H1 (cell line): ENCODE measurements at regions not wholly inside any gene's neighbourhood (a gene's known extent, or its start where the extent isn't known, plus 50 kb on each side); places are given as distances from the start of the nearest gene placed in this dataset.

Source experiments
- CTCF ChIA-PET: fragments of 300-600 bp; sonication (Branson Sonifier 250); formaldehyde crosslinking; loops from one replicate; lab custom pipeline; 2021; ENCODE audit not compliant: partially characterized antibody; lab: Charles Lee
- POLR2A ChIA-PET: fragments of 300-600 bp; sonication (Branson Sonifier 250); formaldehyde crosslinking; loops from one replicate; lab custom pipeline; 2021; ENCODE audit warnings: inconsistent platforms; ENCODE audit not compliant: partially characterized antibody; lab: Charles Lee
- DNase-seq, 2 experiments: peaks; one replicate each; pipeline versions ENCODE4 v3.0.0 to v3.0.0-alpha.2; 2010 to 2022; ENCODE audit warnings: low spot score in 2 of 2, low read depth in 1 of 2, mixed read lengths in 1 of 2
- FAIRE-seq: peaks from 2 replicates; lab custom pipeline; 2011; peaks lifted over from hg19 to GRCh38; lab: Jason Lieb, UNC
- H2AFZ ChIP-seq: 2 replicates; pipeline ENCODE4 v1.8.1; 2012; ENCODE audit warnings: low read length, inconsistent platforms
- H2AK5ac ChIP-seq: 2 replicates; pipeline ENCODE4 v1.6.1; 2013; ENCODE audit warnings: low read depth, low read length
- H2BK120ac ChIP-seq: replicated peaks from 2 replicates; pipeline ENCODE3; 2013; ENCODE audit warnings: low read depth, low read length, inconsistent platforms
- H2BK12ac ChIP-seq: 2 replicates; pipeline ENCODE4 v1.6.1; 2013; ENCODE audit warnings: low read depth, low read length
- H2BK15ac ChIP-seq: 2 replicates; pipeline ENCODE4 v1.6.1; 2013; ENCODE audit warnings: low read length
- H2BK20ac ChIP-seq: 2 replicates; pipeline ENCODE4 v1.6.1; 2013; ENCODE audit warnings: low read length
- H2BK5ac ChIP-seq: 2 replicates; pipeline ENCODE4 v1.6.1; 2013; ENCODE audit warnings: low read depth, low read length
- H3K14ac ChIP-seq: 2 replicates; pipeline ENCODE4 v1.6.1; 2013; ENCODE audit warnings: inconsistent platforms; ENCODE audit not compliant: insufficient read length
- H3K18ac ChIP-seq: 2 replicates; pipeline ENCODE4 v1.6.1; 2013; ENCODE audit warnings: low read length; ENCODE audit errors: extremely low read depth
- H3K23ac ChIP-seq: 2 replicates; pipeline ENCODE4 v1.6.1; 2013; ENCODE audit warnings: inconsistent platforms; ENCODE audit not compliant: insufficient read length
- H3K23me2 ChIP-seq: 2 replicates; pipeline ENCODE4 v1.6.1; 2013; ENCODE audit warnings: low read depth, low read length
- H3K27ac ChIP-seq: 2 replicates; pipeline ENCODE4 v1.6.1; 2011; ENCODE audit warnings: low read depth, low read length, inconsistent platforms
- H3K27me3 ChIP-seq, 4 experiments: replicated peaks in 1 of 4; 1 replicate in 1 of 4; 2 replicates in 3 of 4; pipeline versions ENCODE4 v1.6.1 to v1.8.1; 2011 to 2013; ENCODE audit warnings: low read length in 3 of 4, mild to moderate bottlenecking in 3 of 4, inconsistent platforms in 2 of 4, mixed read lengths in 2 of 4, moderate library complexity in 1 of 4; ENCODE audit not compliant: control insufficient read depth in 3 of 4, insufficient read depth in 3 of 4; ENCODE audit errors: extremely low read depth in 1 of 4
- H3K36me3 ChIP-seq, 4 experiments: 2 replicates each; pipeline versions ENCODE4 v1.6.1 to v1.8.1; 2011 to 2013; ENCODE audit warnings: mild to moderate bottlenecking in 4 of 4, low read length in 3 of 4, moderate library complexity in 2 of 4, control low read depth in 1 of 4, inconsistent platforms in 1 of 4; ENCODE audit not compliant: insufficient read depth in 4 of 4, control insufficient read depth in 2 of 4
- H3K4ac ChIP-seq: replicated peaks from 2 replicates; pipeline ENCODE3; 2013; ENCODE audit warnings: low read length, low read depth, mixed read lengths, inconsistent platforms; ENCODE audit not compliant: insufficient read length
- H3K4me1 ChIP-seq, 4 experiments: replicated peaks in 1 of 4; 1 replicate in 1 of 4; 2 replicates in 3 of 4; pipeline versions ENCODE4 v1.6.1 to v1.8.1; 2011 to 2013; ENCODE audit warnings: low read length in 3 of 4, inconsistent platforms in 2 of 4, mixed read lengths in 1 of 4; ENCODE audit not compliant: insufficient read depth in 4 of 4, control insufficient read depth in 3 of 4
- H3K4me2 ChIP-seq, 2 experiments: 2 replicates each; pipeline versions ENCODE4 v1.6.1 to v1.8.1; 2011 to 2013; ENCODE audit warnings: low read depth in 2 of 2, low read length in 2 of 2, control low read depth in 1 of 2, inconsistent platforms in 1 of 2, mild to moderate bottlenecking in 1 of 2; ENCODE audit not compliant: insufficient read depth in 1 of 2
- H3K4me3 ChIP-seq, 4 experiments: fragments of 200-600, 300-600 bp in 1 of 4; sonication (generic), shearing (Covaris generic), sonication (Bioruptor Twin) in 1 of 4; 2 replicates each; pipeline versions ENCODE4 v1.5.1 to v1.8.1; 2011 to 2016; ENCODE audit warnings: low read length in 4 of 4, low read depth in 3 of 4, control low read depth in 2 of 4, inconsistent platforms in 2 of 4, mild to moderate bottlenecking in 2 of 4, mixed read lengths in 1 of 4, moderate library complexity in 1 of 4; ENCODE audit not compliant: insufficient read depth in 2 of 4; ENCODE audit errors: extremely low read depth in 1 of 4
- H3K56ac ChIP-seq: replicated peaks from 2 replicates; pipeline ENCODE3; 2013; ENCODE audit warnings: low read depth, mild to moderate bottlenecking, mixed read lengths, low read length, inconsistent platforms; ENCODE audit not compliant: insufficient read length
- H3K79me1 ChIP-seq: 2 replicates; pipeline ENCODE4 v1.6.1; 2013; ENCODE audit warnings: low read depth, low read length, control low read depth
- H3K79me2 ChIP-seq, 2 experiments: 2 replicates each; pipeline versions ENCODE4 v1.6.1 to v1.8.1; 2012 to 2013; ENCODE audit warnings: low read length in 2 of 2, mild to moderate bottlenecking in 2 of 2, inconsistent platforms in 1 of 2; ENCODE audit not compliant: insufficient read depth in 2 of 2, control insufficient read depth in 1 of 2
- H3K9ac ChIP-seq, 4 experiments: replicated peaks in 1 of 4; 1 replicate in 1 of 4; 2 replicates in 3 of 4; pipeline versions ENCODE4 v1.6.1 to v1.8.1; 2011 to 2013; ENCODE audit warnings: low read depth in 3 of 4, low read length in 3 of 4, control low read depth in 2 of 4, mild to moderate bottlenecking in 2 of 4, moderate library complexity in 2 of 4, inconsistent platforms in 1 of 4; ENCODE audit errors: extremely low read depth in 1 of 4
- H3K9me3 ChIP-seq, 2 experiments: 2 replicates each; pipeline versions ENCODE4 v1.6.1 to v1.8.1; 2012 to 2013; ENCODE audit warnings: mild to moderate bottlenecking in 2 of 2, moderate library complexity in 2 of 2, control low read depth in 1 of 2, inconsistent platforms in 1 of 2, low read depth in 1 of 2, low read length in 1 of 2, mixed read lengths in 1 of 2; ENCODE audit not compliant: insufficient read depth in 2 of 2
- H4K20me1 ChIP-seq, 2 experiments: replicated peaks in 1 of 2; 2 replicates each; pipeline versions ENCODE3 to v1.8.1; 2011 to 2013; ENCODE audit warnings: inconsistent platforms in 2 of 2, low read length in 2 of 2, mild to moderate bottlenecking in 1 of 2; ENCODE audit not compliant: insufficient read depth in 2 of 2, control insufficient read depth in 1 of 2
- H4K5ac ChIP-seq: 2 replicates; pipeline ENCODE4 v1.6.1; 2013; ENCODE audit warnings: low read length, low read depth, mixed read lengths, inconsistent platforms; ENCODE audit not compliant: insufficient read length
- H4K8ac ChIP-seq: 2 replicates; pipeline ENCODE4 v1.8.0; 2013; ENCODE audit warnings: mild to moderate bottlenecking, moderate library complexity, low read length, inconsistent platforms; ENCODE audit not compliant: insufficient read depth; ENCODE audit errors: extremely low read depth
- H4K91ac ChIP-seq: replicated peaks from 2 replicates; pipeline ENCODE3; 2013; ENCODE audit warnings: low read length, mixed read lengths, inconsistent platforms; ENCODE audit not compliant: insufficient read length
- CHD1 ChIP-seq: IDR thresholded peaks from 2 replicates; pipeline ENCODE4 v1.6.1; 2012; ENCODE audit warnings: low read depth, low read length, improper control_type of control experiment
- CREB1 ChIP-seq: IDR thresholded peaks from 2 replicates; pipeline ENCODE4 v1.6.1; 2012; ENCODE audit warnings: inconsistent platforms
- EP300 ChIP-seq, 2 experiments: IDR thresholded peaks; 1 replicate in 1 of 2; 2 replicates in 1 of 2; pipeline ENCODE4 v1.6.1; 2011 to 2012; ENCODE audit warnings: low read depth in 2 of 2, low read length in 2 of 2, mild to moderate bottlenecking in 2 of 2, borderline replicate concordance in 1 of 2, inconsistent platforms in 1 of 2, moderate library complexity in 1 of 2
- RFX5 ChIP-seq: IDR thresholded peaks from 2 replicates; pipeline ENCODE4 v1.6.1; 2011; ENCODE audit warnings: low read depth, low read length, improper control_type of control experiment, borderline replicate concordance
- SUZ12 ChIP-seq: fragments of 200-600 bp; sonication (generic); IDR thresholded peaks from 2 replicates; pipeline ENCODE4 v1.6.1; 2012; ENCODE audit warnings: mild to moderate bottlenecking, inconsistent platforms, low read length, moderate library complexity, mixed read lengths
- TF ChIP-seq, protein P1 (sequence below), 3 experiments: IDR thresholded peaks; 1 replicate in 2 of 3; 2 replicates in 1 of 3; pipeline versions ENCODE4 v1.5.1 to v1.6.1; 2011; ENCODE audit warnings: low read length in 3 of 3, mild to moderate bottlenecking in 3 of 3, inconsistent platforms in 2 of 3, low read depth in 1 of 3, moderate library complexity in 1 of 3; ENCODE audit not compliant: insufficient read depth in 1 of 3; ENCODE audit errors: control extremely low read depth in 1 of 3

DNA sequence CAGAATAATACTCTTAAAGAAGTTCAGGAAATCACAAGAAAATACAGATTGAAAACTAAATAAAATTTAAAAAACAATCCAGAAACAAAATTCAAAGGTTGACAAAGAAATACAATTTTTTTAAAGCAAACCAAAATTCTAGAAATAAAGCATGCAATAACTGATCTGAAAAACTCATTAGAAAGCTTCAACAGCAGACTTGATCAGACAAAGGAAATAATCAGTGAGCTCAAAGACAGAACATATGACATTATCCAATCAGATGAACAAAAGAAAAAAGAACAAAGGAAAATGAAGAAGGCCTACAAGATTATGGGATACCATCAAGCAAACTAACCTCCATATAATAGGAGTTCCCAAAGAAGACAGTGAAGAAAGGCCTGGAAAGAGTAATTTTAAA is 336.8 kb downstream of the RSL24D1 start:
- H2BK120ac ChIP-seq: no peak overlapping the region
- H3K4ac ChIP-seq: no peak overlapping the region
- H2BK12ac ChIP-seq: no peak overlapping the region
- H2BK15ac ChIP-seq: no peak overlapping the region
- H3K4me3 ChIP-seq: no peak overlapping the region
- H2BK5ac ChIP-seq: no peak overlapping the region
- H3K79me1 ChIP-seq: no peaks in the 10 kb centered on the region
- no peak for TF ChIP-seq CHD1
- no peak for TF ChIP-seq RFX5
- TF ChIP-seq EP300 (IDR thresholded peaks at IDR 0.05; ENCODE audit: borderline replicate concordance in 1 of 2, low read depth in 2 of 2, low read length in 2 of 2): no peak
- TF ChIP-seq, protein P1, sequence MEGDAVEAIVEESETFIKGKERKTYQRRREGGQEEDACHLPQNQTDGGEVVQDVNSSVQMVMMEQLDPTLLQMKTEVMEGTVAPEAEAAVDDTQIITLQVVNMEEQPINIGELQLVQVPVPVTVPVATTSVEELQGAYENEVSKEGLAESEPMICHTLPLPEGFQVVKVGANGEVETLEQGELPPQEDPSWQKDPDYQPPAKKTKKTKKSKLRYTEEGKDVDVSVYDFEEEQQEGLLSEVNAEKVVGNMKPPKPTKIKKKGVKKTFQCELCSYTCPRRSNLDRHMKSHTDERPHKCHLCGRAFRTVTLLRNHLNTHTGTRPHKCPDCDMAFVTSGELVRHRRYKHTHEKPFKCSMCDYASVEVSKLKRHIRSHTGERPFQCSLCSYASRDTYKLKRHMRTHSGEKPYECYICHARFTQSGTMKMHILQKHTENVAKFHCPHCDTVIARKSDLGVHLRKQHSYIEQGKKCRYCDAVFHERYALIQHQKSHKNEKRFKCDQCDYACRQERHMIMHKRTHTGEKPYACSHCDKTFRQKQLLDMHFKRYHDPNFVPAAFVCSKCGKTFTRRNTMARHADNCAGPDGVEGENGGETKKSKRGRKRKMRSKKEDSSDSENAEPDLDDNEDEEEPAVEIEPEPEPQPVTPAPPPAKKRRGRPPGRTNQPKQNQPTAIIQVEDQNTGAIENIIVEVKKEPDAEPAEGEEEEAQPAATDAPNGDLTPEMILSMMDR (IDR thresholded peaks at IDR 0.05; ENCODE audit: control extremely low read depth in 1 of 3, insufficient read depth in 1 of 3, low read depth in 1 of 3, low read length in 3 of 3): no peak
- no peak for TF ChIP-seq SUZ12
- TF ChIP-seq CREB1: no peak
- TF ChIP-seq, all 59 proteins: peak for 0
- H3K79me2 ChIP-seq: no peaks in the 10 kb centered on the region
- H3K23me2 ChIP-seq: no peaks in the 10 kb centered on the region
- FAIRE-seq: no peak
- peaks cover 16 to 19% of the 10 kb centered on the region in 2 experiments; a peak in 3 of 4 replicates for H3K9me3 ChIP-seq
- H4K91ac ChIP-seq: no peak overlapping the region
- no peak overlapping the region for H3K56ac ChIP-seq
- H3K9ac ChIP-seq: no peak overlapping the region
- H2BK20ac ChIP-seq: no peak overlapping the region
- no peaks in the 10 kb centered on the region for H3K27me3 ChIP-seq
- H2AK5ac ChIP-seq: no peak overlapping the region
- H3K36me3 ChIP-seq: 0 out of 8 replicates have a peak, but pooled peaks cover 0 to 3% (median 0%) of the 10 kb centered on the region in 4 experiments
- DNase-seq: no peak
- H4K20me1 ChIP-seq: no peaks in the 10 kb centered on the region
- CTCF ChIA-PET: no interaction called here
- no peak overlapping the region for H3K14ac ChIP-seq
- no peaks in the 10 kb centered on the region for H3K4me1 ChIP-seq
- H3K4me2 ChIP-seq: no peak overlapping the region
- H3K27ac ChIP-seq: no peak overlapping the region
- H3K23ac ChIP-seq: no peak overlapping the region
- no peak overlapping the region for H2AFZ ChIP-seq
- no peak overlapping the region for H4K8ac ChIP-seq
- H3K18ac ChIP-seq: no peak overlapping the region
- POLR2A ChIA-PET: no interaction called here
- H4K5ac ChIP-seq: no peak overlapping the region
